GM12878 (cell line): ENCODE measurements at regions not wholly inside any gene's neighbourhood (a gene's known extent, or its start where the extent isn't known, plus 50 kb on each side); places are given as distances from the start of the nearest gene placed in this dataset.

Experiments
- ATAC-seq: fragments of 200-7000 bp; cut with Tn5 transposase; 3 replicates; pipeline ENCODE4 v1.9.1; 2020; ENCODE audit warnings: mild to moderate bottlenecking, moderate library complexity
- BruUV-seq: library from RNA; stranded (reverse); fragments of 400-500 nt; replicated peaks from 2 replicates; lab custom pipeline; 2021; lab: Mats Ljungman, UMichigan
- CTCF ChIA-PET: fragments of 300-600 bp; sonication (Branson Sonifier 250); formaldehyde crosslinking; extraction: SDS; loops from one replicate; lab custom pipeline; 2021; ENCODE audit warnings: inconsistent platforms; lab: Yijun Ruan, JAX
- POLR2A ChIA-PET: fragments of 350-600 bp; formaldehyde crosslinking; extraction: SDS; loops from one replicate; lab custom pipeline; 2021; ENCODE audit warnings: inconsistent platforms; lab: Charles Lee
- RAD21 ChIA-PET: fragments of 300-600 bp; sonication (Branson Sonifier 250); formaldehyde crosslinking; loops from one replicate; lab custom pipeline; 2023; ENCODE audit warnings: antibody characterized with exemption; ENCODE audit not compliant: unreplicated experiment; lab: Charles Lee
- SMC1A ChIA-PET: fragments of 300-600 bp; sonication (Branson Sonifier 250); formaldehyde crosslinking; loops from one replicate; lab custom pipeline; 2023; ENCODE audit not compliant: unreplicated experiment, uncharacterized antibody; lab: Charles Lee
- DNase-seq: peaks from one replicate; pipeline ENCODE4 v3.0.0-alpha.2; 2011; ENCODE audit warnings: low read depth, low spot score
- FAIRE-seq: peaks from 3 replicates; lab custom pipeline; 2011; peaks lifted over from hg19 to GRCh38; lab: Jason Lieb, UNC
- H2AFZ ChIP-seq: 2 replicates; pipeline ENCODE4 v1.6.0; 2011; ENCODE audit warnings: low read depth, low read length, control low read depth; ENCODE audit not compliant: control insufficient read depth
- H3K27ac ChIP-seq: 2 replicates; pipeline ENCODE4 v1.5.1; 2011; ENCODE audit warnings: control low read depth; ENCODE audit not compliant: control insufficient read depth, insufficient read depth
- H3K27me3 ChIP-seq, 2 experiments: replicated peaks in 1 of 2; 2 replicates each; pipeline versions ENCODE4 v1.6.0 to v1.6.1; 2011; ENCODE audit warnings: low read length in 1 of 2; ENCODE audit not compliant: control insufficient read depth in 2 of 2, insufficient read depth in 2 of 2
- H3K36me3 ChIP-seq, 2 experiments: 2 replicates each; pipeline ENCODE4 v1.5.1; 2011; ENCODE audit warnings: low read length in 1 of 2; ENCODE audit not compliant: control insufficient read depth in 2 of 2, insufficient read depth in 2 of 2
- H3K4me1 ChIP-seq: 2 replicates; pipeline ENCODE4 v1.6.1; 2011; ENCODE audit warnings: mild to moderate bottlenecking, low read length, moderate library complexity, mixed read lengths; ENCODE audit not compliant: control insufficient read depth, insufficient read depth
- H3K4me2 ChIP-seq: 2 replicates; pipeline ENCODE4 v1.6.0; 2011; ENCODE audit warnings: control low read depth; ENCODE audit not compliant: control insufficient read depth, insufficient read depth
- H3K4me3 ChIP-seq: fragments of 200-600 bp; sonication (generic); 2 replicates; pipeline ENCODE4 v1.5.1; 2016
- H3K79me2 ChIP-seq: 2 replicates; pipeline ENCODE4 v1.6.0; 2011; ENCODE audit warnings: low read length; ENCODE audit not compliant: control insufficient read depth, insufficient read depth
- H3K9ac ChIP-seq: 2 replicates; pipeline ENCODE4 v1.8.0; 2011; ENCODE audit warnings: low read length, control low read depth, mixed read lengths; ENCODE audit not compliant: control insufficient read depth, insufficient read depth
- H3K9me3 ChIP-seq: replicated peaks from 3 replicates; pipeline ENCODE4 v1.5.1; 2011; ENCODE audit warnings: mild to moderate bottlenecking, low read length; ENCODE audit not compliant: control insufficient read depth, insufficient read depth
- H4K20me1 ChIP-seq: 2 replicates; pipeline ENCODE4 v1.6.0; 2011; ENCODE audit not compliant: control insufficient read depth, insufficient read depth
- CBFB ChIP-seq: IDR thresholded peaks from 2 replicates; pipeline ENCODE4 v1.6.1; 2016; ENCODE audit warnings: antibody characterized with exemption, low read depth
- JUND ChIP-seq: IDR thresholded peaks from 2 replicates; pipeline ENCODE4 v1.6.1; 2012; ENCODE audit warnings: low read depth, mild to moderate bottlenecking, low read length, improper control_type of control experiment, moderate library complexity
- MTA3 ChIP-seq: IDR thresholded peaks from 2 replicates; pipeline ENCODE4 v1.6.1; 2012; ENCODE audit warnings: low read length, inconsistent platforms, borderline replicate concordance
- MXI1 ChIP-seq: fragments of 150-350 bp; IDR thresholded peaks from 2 replicates; pipeline ENCODE4 v1.6.1; 2011; ENCODE audit warnings: low read depth, mild to moderate bottlenecking, inconsistent platforms, low read length, improper control_type of control experiment
- NRF1 ChIP-seq: conservative IDR thresholded peaks from 2 replicates; pipeline ENCODE4 v1.6.1; 2011; ENCODE audit warnings: mild to moderate bottlenecking, low read depth, low read length, improper control_type of control experiment
- RCOR1 ChIP-seq: conservative IDR thresholded peaks from 2 replicates; pipeline ENCODE4 v1.6.1; 2012; ENCODE audit warnings: low read depth, low read length, improper control_type of control experiment
- SMARCA5 ChIP-seq: fragments of 450-650 bp; IDR thresholded peaks from 2 replicates; pipeline ENCODE4 v1.6.1; 2017; ENCODE audit warnings: mild to moderate bottlenecking
- SPI1 ChIP-seq: IDR thresholded peaks from 2 replicates; pipeline ENCODE4 v1.6.1; 2011; ENCODE audit warnings: low read depth, mild to moderate bottlenecking, low read length, moderate library complexity, borderline replicate concordance; ENCODE audit not compliant: insufficient read depth
- TCF7 ChIP-seq: IDR thresholded peaks from 2 replicates; pipeline ENCODE4 v1.6.1; 2014; ENCODE audit warnings: antibody characterized with exemption, borderline replicate concordance
- WGBS: methylation state at CpG from one replicate; pipeline ENCODE4 v1.1.6; 2016; ENCODE audit warnings: low lambda C conversion rate; ENCODE audit not compliant: insufficient replicate concordance, insufficient coverage; ENCODE audit errors: missing lambda C conversion rate; 5-methylcytosine and 5-hydroxymethylcytosine counted together
- in situ Hi-C: fragments of 300-500 bp; cut with MboI; formaldehyde crosslinking; loops from 9 replicates; pipeline ENCODE4 v1.14.3; 2018; ENCODE audit warnings: mixed read lengths
- intact Hi-C: fragments of 100-400 bp; cut with micrococcal nuclease; formaldehyde crosslinking; loops from one replicate; pipeline ENCODE4 v1.14.2; 2022; ENCODE audit not compliant: unreplicated experiment
- TF ChIP-seq, protein P1 (sequence below): IDR thresholded peaks from 2 replicates; pipeline ENCODE4 v1.6.1; 2011; ENCODE audit warnings: mild to moderate bottlenecking, low read depth, low read length, moderate library complexity; ENCODE audit not compliant: insufficient replicate concordance
- TF ChIP-seq, protein P2 (sequence below): fragments of 450-650 bp; IDR thresholded peaks from 2 replicates; pipeline ENCODE4 v1.6.1; 2018; ENCODE audit warnings: borderline replicate concordance, mild to moderate bottlenecking; ENCODE audit not compliant: partially characterized antibody

GRCh38 chr5:29649321-29649720 is 1544.2 kb upstream of the CDH6 start:
- FAIRE-seq: no peak
- POLR2A ChIA-PET: no interaction called here

More at GRCh38 chr5:29649321-29649720, 1544.2 kb upstream of the CDH6 start:
- RAD21 ChIA-PET: no interaction called here
- Histone ChIP-seq H2AFZ (no peak overlapping the region), H4K20me1 (no peaks in the 10 kb centered on the region), H3K79me2 (no peaks in the 10 kb centered on the region), H3K4me2 (no peak overlapping the region), H3K9me3 (no peaks in the 10 kb centered on the region), H3K4me1 (no peaks in the 10 kb centered on the region), H3K27ac (no peak overlapping the region), H3K4me3 (no peak overlapping the region), H3K9ac (no peak overlapping the region), H3K27me3 (no peaks in the 10 kb centered on the region), H3K36me3 (no peaks in the 10 kb centered on the region)
- CTCF ChIA-PET: no interaction called here
- DNase-seq: no peak
- ATAC-seq: no peak
- in situ Hi-C loops (no loop called here), intact Hi-C loops (no loop called here)
- SMC1A ChIA-PET: no interaction called here
- no TSS peak for BruUV-seq
- TF ChIP-seq, protein P1, sequence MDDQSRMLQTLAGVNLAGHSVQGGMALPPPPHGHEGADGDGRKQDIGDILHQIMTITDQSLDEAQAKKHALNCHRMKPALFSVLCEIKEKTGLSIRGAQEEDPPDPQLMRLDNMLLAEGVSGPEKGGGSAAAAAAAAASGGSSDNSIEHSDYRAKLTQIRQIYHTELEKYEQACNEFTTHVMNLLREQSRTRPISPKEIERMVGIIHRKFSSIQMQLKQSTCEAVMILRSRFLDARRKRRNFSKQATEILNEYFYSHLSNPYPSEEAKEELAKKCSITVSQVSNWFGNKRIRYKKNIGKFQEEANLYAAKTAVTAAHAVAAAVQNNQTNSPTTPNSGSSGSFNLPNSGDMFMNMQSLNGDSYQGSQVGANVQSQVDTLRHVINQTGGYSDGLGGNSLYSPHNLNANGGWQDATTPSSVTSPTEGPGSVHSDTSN: no peak
- TF ChIP-seq SPI1: no peak
- TF ChIP-seq NRF1: no peak
- TF ChIP-seq, protein P2, sequence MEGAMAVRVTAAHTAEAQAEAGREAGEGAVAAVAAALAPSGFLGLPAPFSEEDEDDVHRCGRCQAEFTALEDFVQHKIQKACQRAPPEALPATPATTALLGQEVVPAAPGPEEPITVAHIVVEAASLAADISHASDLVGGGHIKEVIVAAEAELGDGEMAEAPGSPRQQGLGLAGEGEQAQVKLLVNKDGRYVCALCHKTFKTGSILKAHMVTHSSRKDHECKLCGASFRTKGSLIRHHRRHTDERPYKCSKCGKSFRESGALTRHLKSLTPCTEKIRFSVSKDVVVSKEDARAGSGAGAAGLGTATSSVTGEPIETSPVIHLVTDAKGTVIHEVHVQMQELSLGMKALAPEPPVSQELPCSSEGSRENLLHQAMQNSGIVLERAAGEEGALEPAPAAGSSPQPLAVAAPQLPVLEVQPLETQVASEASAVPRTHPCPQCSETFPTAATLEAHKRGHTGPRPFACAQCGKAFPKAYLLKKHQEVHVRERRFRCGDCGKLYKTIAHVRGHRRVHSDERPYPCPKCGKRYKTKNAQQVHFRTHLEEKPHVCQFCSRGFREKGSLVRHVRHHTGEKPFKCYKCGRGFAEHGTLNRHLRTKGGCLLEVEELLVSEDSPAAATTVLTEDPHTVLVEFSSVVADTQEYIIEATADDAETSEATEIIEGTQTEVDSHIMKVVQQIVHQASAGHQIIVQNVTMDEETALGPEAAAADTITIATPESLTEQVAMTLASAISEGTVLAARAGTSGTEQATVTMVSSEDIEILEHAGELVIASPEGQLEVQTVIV: no peak
- no peak for TF ChIP-seq RCOR1
- TF ChIP-seq TCF7: no peak
- TF ChIP-seq MXI1: no peak
- no peak for TF ChIP-seq SMARCA5
- no peak for TF ChIP-seq CBFB
- no peak for TF ChIP-seq MTA3
- no peak for TF ChIP-seq JUND
- WGBS: 11% methylated on average over 2 of the region's 2 CpGs
